GM10248 (cell line): ENCODE measurements at regions not wholly inside any gene's neighbourhood (a gene's known extent, or its start where the extent isn't known, plus 50 kb on each side); places are given as distances from the start of the nearest gene placed in this dataset.
"Not testable (repeated sequence)": the region's sequence is repeated elsewhere in the genome, so short reads cannot be mapped to it uniquely, and the experiment has no call there.

Experiments used
- CTCF ChIA-PET: fragments of 300-600 bp; sonication (Branson Sonifier 250); formaldehyde crosslinking; extraction: SDS; loops from one replicate; lab custom pipeline; 2021; ENCODE audit warnings: antibody characterized with exemption; lab: Yijun Ruan, JAX
- POLR2A ChIA-PET: fragments of 350-650 bp; sonication (Branson Sonifier 250); formaldehyde crosslinking; extraction: SDS; loops from one replicate; lab custom pipeline; 2020; ENCODE audit warnings: antibody characterized with exemption; lab: Yijun Ruan, JAX
- DNase-seq: peaks from one replicate; pipeline ENCODE4 v3.0.0; 2012; ENCODE audit errors: extremely low spot score
- TF ChIP-seq, protein P1 (sequence below): IDR thresholded peaks from 2 replicates; pipeline ENCODE4 v1.5.1; 2012; ENCODE audit warnings: mild to moderate bottlenecking, low read depth; ENCODE audit errors: extremely low read depth, missing control alignments, control extremely low read depth

DNA sequence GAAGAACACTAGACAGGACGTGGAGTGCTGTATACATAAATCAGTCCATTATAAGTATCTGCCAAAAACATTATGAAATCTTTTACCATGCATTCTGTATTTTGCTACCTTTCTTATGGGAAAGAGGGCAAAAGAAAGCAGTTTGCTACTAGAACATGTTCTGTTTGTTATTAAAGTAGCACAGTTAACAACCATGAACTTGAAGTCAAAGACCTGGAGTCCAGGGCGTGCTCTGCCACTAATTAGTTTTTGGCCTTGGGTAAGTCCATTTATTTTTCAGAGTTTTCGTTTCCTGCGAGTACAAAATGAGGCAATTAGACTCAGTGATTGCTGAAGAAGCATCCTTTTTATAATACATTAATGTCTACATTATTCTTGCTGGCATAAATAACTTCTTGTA, 143.3 kb upstream of the AGTR1 start:
- DNase-seq: no peak
- POLR2A ChIA-PET: no interaction called here
- CTCF ChIA-PET: no interaction called here
- TF ChIP-seq, protein P1, sequence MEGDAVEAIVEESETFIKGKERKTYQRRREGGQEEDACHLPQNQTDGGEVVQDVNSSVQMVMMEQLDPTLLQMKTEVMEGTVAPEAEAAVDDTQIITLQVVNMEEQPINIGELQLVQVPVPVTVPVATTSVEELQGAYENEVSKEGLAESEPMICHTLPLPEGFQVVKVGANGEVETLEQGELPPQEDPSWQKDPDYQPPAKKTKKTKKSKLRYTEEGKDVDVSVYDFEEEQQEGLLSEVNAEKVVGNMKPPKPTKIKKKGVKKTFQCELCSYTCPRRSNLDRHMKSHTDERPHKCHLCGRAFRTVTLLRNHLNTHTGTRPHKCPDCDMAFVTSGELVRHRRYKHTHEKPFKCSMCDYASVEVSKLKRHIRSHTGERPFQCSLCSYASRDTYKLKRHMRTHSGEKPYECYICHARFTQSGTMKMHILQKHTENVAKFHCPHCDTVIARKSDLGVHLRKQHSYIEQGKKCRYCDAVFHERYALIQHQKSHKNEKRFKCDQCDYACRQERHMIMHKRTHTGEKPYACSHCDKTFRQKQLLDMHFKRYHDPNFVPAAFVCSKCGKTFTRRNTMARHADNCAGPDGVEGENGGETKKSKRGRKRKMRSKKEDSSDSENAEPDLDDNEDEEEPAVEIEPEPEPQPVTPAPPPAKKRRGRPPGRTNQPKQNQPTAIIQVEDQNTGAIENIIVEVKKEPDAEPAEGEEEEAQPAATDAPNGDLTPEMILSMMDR: no peak

DNA sequence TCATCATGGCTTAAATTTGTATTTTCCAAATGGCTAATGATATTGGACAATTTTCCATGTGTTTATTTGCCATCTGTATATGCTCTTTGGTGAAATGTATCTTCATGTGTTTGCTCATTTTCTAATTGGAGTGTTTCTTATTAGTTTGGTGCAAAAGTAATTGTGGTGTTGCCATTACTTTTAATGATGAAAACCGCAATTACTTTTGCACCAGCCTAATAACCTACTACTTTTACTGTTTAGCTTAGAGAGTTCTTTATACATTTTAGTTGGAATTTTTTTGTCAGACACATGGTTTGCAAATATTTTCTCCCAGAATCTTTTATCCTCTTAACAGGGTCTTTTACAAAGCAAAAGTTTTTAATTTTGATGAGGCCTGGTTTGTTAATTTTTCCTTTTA, 141.0 kb upstream of the AGTR1 start:
- CTCF ChIA-PET: no interaction called here
- POLR2A ChIA-PET: no interaction called here
- TF ChIP-seq, protein P1: no peak
- no peak for DNase-seq

DNA sequence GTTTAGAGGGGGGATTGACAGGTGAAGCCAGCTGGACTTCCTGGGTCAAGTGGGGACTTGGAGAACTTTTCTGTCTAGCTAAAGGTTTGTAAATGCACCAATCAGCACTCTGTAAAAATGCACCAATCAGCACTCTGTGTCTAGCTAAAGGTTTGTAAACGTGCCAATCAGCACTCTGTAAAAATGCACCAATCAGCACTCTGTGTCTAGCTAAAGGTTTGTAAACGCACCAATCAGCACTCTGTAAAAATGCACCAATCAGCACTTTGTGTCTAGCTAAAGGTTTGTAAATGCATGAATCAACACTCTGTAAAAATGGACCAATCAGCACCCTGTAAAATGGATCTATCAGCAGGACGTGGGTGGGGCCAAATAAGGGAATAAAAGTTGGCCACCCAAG, 120.1 kb upstream of the AGTR1 start:
- POLR2A ChIA-PET, DNase-seq, CTCF ChIA-PET: not testable (repeated sequence)

DNA sequence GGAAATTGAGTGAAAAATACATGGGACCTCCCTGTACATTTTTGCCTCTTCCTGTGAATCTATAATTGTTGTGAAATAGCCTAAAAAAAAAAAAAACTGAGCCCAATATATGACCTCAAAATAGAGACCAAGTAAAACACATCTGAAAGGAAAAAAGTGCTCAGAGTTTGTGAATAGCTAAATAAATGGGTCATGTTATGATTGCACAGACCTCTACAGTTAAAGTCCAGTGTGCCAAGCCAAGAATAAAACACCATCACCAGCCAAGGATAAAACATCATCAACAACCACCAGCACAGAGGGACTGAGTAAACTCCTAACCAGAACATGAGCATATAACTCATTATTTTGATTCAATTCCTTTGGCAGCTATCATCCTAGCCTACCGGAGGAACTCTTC, 115.6 kb upstream of the AGTR1 start:
- ChIA-PET POLR2A (no interaction called here), CTCF (no interaction called here)
- no peak for DNase-seq
- TF ChIP-seq, protein P1: no peak

DNA sequence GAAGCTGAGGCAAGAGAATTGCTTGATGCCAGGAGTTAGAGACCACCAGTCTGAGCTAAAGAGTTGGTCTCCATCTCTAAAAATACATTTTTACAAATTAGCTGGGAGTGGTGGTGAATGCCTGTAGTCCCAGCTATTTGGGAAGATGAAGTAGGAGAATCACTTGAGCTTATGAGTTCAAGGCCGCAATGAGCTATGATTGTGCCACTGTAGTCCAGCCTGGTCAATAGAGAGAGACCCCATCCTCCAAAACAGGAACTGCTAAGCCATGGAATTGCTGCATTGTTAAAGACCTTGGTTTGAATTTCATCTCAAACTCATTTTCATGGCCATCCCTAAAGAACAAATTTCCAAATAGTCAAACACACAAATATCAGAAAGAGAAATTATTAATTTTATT, 113.9 kb upstream of the AGTR1 start:
- DNase-seq: no peak
- ChIA-PET CTCF (interaction anchor here (0.8 to 1.6 kb wide), 2 partner anchors 12 to 16 kb away, joined by 3 to 4 read pairs; no protein-coding TSS in a partner anchor), POLR2A (interaction anchor here (0.6 kb wide), 1 partner anchor 20 kb away, joined by 4 read pairs; no protein-coding TSS in a partner anchor)
- TF ChIP-seq, protein P1: no peak

DNA sequence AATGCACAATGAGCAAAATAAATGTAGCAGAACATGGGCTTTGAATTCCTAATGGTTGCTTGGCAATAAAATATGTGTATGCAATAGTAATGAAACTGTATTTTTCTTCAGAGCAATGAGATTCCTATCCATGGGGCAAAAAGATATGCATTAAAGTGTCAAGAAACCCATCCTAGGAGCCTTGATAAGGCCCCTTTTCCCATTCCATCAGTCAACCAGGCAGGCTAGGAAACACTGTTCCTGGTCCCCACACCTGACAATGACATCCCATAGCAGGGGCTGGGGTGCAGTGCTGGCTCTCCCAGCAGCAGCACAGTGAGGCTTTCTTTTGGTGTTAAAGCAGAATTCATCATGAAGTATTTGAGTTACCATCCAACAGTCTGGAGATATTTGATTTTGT, 113.3 kb upstream of the AGTR1 start:
- TF ChIP-seq, protein P1: no peak
- POLR2A ChIA-PET: no interaction called here
- CTCF ChIA-PET: interaction anchor here (1.6 kb wide), 1 partner anchor 12 kb away, joined by 4 read pairs; no protein-coding TSS in a partner anchor
- DNase-seq: no peak

DNA sequence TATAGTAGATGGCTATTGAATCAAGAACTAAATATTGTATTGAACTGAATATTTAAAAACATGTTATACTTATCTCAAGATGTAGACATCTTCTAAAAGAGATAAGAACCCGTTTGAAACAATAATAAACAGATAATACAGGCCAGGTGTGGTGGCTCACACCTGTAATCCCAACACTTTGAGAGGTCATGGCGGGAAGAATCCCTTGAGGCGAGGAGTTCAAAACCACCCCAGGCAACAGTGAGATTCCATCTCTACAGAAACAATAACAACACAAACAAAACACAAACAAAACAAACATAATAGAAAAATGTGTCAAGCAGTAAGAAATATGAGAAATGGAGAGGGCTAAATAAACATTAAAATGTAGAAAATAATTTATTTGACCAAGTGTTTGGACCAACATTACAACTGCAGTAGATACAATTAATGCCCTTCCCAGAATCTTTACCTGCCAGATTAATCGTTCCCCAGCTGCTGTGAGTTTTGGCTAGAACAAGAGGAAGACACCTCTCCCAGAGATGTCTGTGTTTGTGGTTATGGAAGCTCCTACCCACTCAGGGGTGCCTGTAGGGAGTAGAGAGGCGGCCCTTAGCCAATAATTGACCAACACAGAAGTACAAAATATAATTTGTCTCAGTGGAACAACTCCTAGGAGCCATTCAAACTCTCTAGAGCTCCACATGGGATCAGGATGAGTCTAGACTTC, 111.9 kb upstream of the AGTR1 start:
- TF ChIP-seq, protein P1: no peak
- CTCF ChIA-PET: no interaction called here
- DNase-seq: no peak
- POLR2A ChIA-PET: no interaction called here
